ENCODE measurements at regions not wholly inside any gene's neighbourhood (a gene's known extent, or its start where the extent isn't known, plus 50 kb on each side); places are given as distances from the start of the nearest gene placed in this dataset.

DNA sequence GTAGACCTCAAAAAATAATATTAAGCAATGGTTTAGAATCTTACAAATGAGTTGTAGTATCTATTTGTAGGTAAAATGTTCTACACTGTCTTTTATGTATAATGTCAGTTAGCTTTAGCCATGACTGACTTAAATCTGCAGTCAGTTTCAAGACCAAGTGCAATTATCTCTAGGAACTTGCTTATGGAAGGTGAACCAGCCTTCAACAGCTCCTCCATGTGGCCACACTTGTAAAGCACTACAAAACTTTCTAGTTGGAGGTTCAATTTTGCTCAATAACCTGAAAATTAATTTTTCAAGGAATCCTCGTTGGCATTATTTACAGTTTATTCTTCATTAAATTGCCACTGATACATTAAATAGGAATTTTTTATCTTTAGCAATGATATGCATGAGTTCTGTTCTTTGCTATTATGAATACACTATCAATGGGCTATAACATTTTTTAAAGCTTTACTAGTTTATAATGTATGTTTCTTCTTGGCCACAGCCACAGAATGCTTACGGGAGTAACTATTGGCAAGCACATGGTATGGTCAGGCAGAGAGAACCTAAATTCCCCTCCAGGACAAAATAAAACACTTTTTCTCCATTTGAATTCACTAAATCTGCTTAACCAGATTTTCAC, 315.3 kb upstream of the UBE2E2 start:
- no TSS peak for BruUV-seq (replicated peaks)
- no peaks in the 10 kb centered on the region for H3K9me1 ChIP-seq (replicated peaks; ENCODE audit: control insufficient read depth, extremely low read depth, insufficient read depth, low read length)
- H3K79me2 ChIP-seq (ENCODE audit: control insufficient read depth, insufficient read depth, low read length): no peaks in the 10 kb centered on the region
- H3K4me2 ChIP-seq (ENCODE audit: insufficient read depth, low read length): no peak overlapping the region
- DNase-seq (ENCODE audit: low read depth, low spot score) (peak; percentile 4), FAIRE-seq (no peak)
- TF ChIP-seq POLR2A (IDR thresholded peaks at IDR 0.05; ENCODE audit: low read depth, low read length) (no peak), POLR2AphosphoS5 (IDR thresholded peaks at IDR 0.05; ENCODE audit: insufficient read depth, low read depth, low read length) (no peak), GATA2 (IDR thresholded peaks at IDR 0.05; ENCODE audit: insufficient read depth, insufficient read length, low read depth, low read length) (no peak), FOS (IDR thresholded peaks at IDR 0.05; ENCODE audit: borderline replicate concordance, insufficient read depth, low read length) (no peak), JUN (IDR thresholded peaks at IDR 0.05; ENCODE audit: borderline replicate concordance, insufficient read depth, insufficient read length, low read depth) (no peak)
- TF ChIP-seq, protein P1, sequence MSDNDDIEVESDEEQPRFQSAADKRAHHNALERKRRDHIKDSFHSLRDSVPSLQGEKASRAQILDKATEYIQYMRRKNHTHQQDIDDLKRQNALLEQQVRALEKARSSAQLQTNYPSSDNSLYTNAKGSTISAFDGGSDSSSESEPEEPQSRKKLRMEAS (IDR thresholded peaks at IDR 0.05; ENCODE audit: insufficient read depth, insufficient read length): no peak
- TF ChIP-seq, protein P2, sequence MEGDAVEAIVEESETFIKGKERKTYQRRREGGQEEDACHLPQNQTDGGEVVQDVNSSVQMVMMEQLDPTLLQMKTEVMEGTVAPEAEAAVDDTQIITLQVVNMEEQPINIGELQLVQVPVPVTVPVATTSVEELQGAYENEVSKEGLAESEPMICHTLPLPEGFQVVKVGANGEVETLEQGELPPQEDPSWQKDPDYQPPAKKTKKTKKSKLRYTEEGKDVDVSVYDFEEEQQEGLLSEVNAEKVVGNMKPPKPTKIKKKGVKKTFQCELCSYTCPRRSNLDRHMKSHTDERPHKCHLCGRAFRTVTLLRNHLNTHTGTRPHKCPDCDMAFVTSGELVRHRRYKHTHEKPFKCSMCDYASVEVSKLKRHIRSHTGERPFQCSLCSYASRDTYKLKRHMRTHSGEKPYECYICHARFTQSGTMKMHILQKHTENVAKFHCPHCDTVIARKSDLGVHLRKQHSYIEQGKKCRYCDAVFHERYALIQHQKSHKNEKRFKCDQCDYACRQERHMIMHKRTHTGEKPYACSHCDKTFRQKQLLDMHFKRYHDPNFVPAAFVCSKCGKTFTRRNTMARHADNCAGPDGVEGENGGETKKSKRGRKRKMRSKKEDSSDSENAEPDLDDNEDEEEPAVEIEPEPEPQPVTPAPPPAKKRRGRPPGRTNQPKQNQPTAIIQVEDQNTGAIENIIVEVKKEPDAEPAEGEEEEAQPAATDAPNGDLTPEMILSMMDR (IDR thresholded peaks at IDR 0.05; ENCODE audit: extremely low read depth in 1 of 2, insufficient read depth in 1 of 2, low read depth in 1 of 2, low read length in 2 of 2): peak in 1 of 2 donors; percentile 17
- no peaks in the 10 kb centered on the region for H3K9me3 ChIP-seq (replicated peaks; ENCODE audit: control insufficient read depth, insufficient read depth, low read length)
- H3K27me3 ChIP-seq (ENCODE audit: control insufficient read depth in 2 of 2, insufficient read depth in 2 of 2, low read length in 2 of 2): no peaks in the 10 kb centered on the region
- intact Hi-C loops (cut with micrococcal nuclease) (loop anchor here (2.0 to 10.0 kb wide), 2 partner anchors 323 to 711 kb away; no protein-coding TSS in a partner anchor), dilution Hi-C loops (cut with MboI; ENCODE audit: extremely low pct_ligation_motif_present, low sequenced_read_pairs) (no loop called here)
- POLR2A ChIA-PET: no interaction called here
- H3K4me3 ChIP-seq (replicated peaks in 1 of 3; ENCODE audit: insufficient read depth in 1 of 3, low read depth in 1 of 3, low read length in 3 of 3): no peak overlapping the region
- no peaks in the 10 kb centered on the region for H3K4me1 ChIP-seq (ENCODE audit: control insufficient read depth, extremely low read depth, insufficient read depth, low read length)
- H3K27ac ChIP-seq (ENCODE audit: insufficient read depth, low read depth, low read length): no peak overlapping the region
- H3K9ac ChIP-seq (replicated peaks; ENCODE audit: extremely low read depth, insufficient read depth, low read length): no peak overlapping the region
- H2AFZ ChIP-seq (ENCODE audit: low read depth, low read length): no peak overlapping the region
- H3K36me3 ChIP-seq (ENCODE audit: control insufficient read depth in 2 of 2, extremely low read depth in 1 of 2, insufficient read depth in 2 of 2, low read length in 2 of 2): no peaks in the 10 kb centered on the region
- H4K20me1 ChIP-seq (replicated peaks; ENCODE audit: control insufficient read depth, extremely low read depth, insufficient read depth, low read length): no peaks in the 10 kb centered on the region
- CTCF ChIA-PET: interaction anchor here (0.9 to 3.2 kb wide), 18 partner anchors 8 to 912 kb away, joined by 3 to 19 read pairs (median 4); no protein-coding TSS in a partner anchor

Measured in endothelial cell of umbilical vein (primary cell).